ENCODE measurements at regions not wholly inside any gene's neighbourhood (a gene's known extent, or its start where the extent isn't known, plus 50 kb on each side); places are given as distances from the start of the nearest gene placed in this dataset.

DNA sequence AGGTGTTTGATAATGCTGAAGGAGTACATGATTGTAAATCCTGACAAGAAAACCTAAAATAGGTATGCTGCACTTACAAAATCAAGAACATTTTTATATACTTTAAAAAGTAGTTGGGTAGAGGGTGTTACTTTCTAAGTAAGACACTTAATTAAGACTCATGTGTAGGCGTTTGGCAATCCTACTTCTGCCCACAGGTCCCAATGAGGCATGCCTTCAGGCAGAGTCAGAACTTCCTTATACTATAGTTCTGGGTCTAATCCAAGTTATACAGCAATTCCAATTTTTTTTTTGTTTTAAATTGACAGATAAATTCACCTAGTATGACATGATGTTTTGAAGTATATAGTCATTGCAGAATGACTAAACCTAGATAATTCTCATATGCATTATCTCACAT lies 1188.5 kb upstream of the PHF14 start:
- no peaks in the 10 kb centered on the region for H3K9me2 ChIP-seq (ENCODE audit: insufficient read depth)
- no peaks in the 10 kb centered on the region for H3K4me1 ChIP-seq (ENCODE audit: control insufficient read depth in 1 of 2, insufficient read depth in 2 of 2, low read length in 2 of 2)
- peaks cover 4 to 5% of the 10 kb centered on the region in 2 experiments; a peak in 2 of 4 replicates for H3K9me3 ChIP-seq (ENCODE audit: control insufficient read depth in 1 of 2, insufficient read depth in 1 of 2, low read depth in 1 of 2, low read length in 2 of 2)
- no TSS peak for BruUV-seq (replicated peaks)
- H4K20me1 ChIP-seq (ENCODE audit: insufficient read depth), result no peaks in the 10 kb centered on the region
- no peak overlapping the region for H3K4me2 ChIP-seq (ENCODE audit: low read length)
- H3K9ac ChIP-seq (ENCODE audit: low read length), result no peak overlapping the region
- H3K36me3 ChIP-seq (ENCODE audit: control insufficient read depth in 1 of 2, insufficient read depth in 2 of 2, low read length in 2 of 2), result no peaks in the 10 kb centered on the region
- no peaks in the 10 kb centered on the region for H3K27me3 ChIP-seq (ENCODE audit: insufficient read depth, low read length)
- H2AFZ ChIP-seq (ENCODE audit: low read depth, low read length, poor library complexity, severe bottlenecking), result no peak overlapping the region
- DNase-seq (ENCODE audit: low read depth, low spot score), result no peak
- CTCF ChIA-PET, result no interaction called here
- intact Hi-C loops (cut with micrococcal nuclease), result no loop called here
- RAD21 ChIA-PET (ENCODE audit: low non-redundant PET in 1 of 2, low total read pairs in 2 of 2, uncharacterized antibody in 2 of 2, unreplicated experiment in 2 of 2), result no interaction called here
- TF ChIP-seq CEBPB (IDR thresholded peaks at IDR 0.05; ENCODE audit: low read depth), result no peak
- no peaks in the 10 kb centered on the region for H3K79me2 ChIP-seq (ENCODE audit: insufficient read depth, low read length)
- no peak overlapping the region for H3K27ac ChIP-seq (ENCODE audit: low read depth, low read length)
- POLR2A ChIA-PET, result no interaction called here
- ATAC-seq, result no peak
- H3K4me3 ChIP-seq (replicated peaks in 1 of 2; ENCODE audit: low read depth in 1 of 2, low read length in 2 of 2), result no peak overlapping the region

GRCh38 chr7:9796241-9796640 lies 1177.4 kb upstream of the PHF14 start:
- ATAC-seq, result no peak
- H4K20me1 ChIP-seq (ENCODE audit: insufficient read depth), result no peaks in the 10 kb centered on the region
- TF ChIP-seq TCF7L2 (IDR thresholded peaks at IDR 0.05; ENCODE audit: borderline replicate concordance, extremely low read depth, insufficient read depth, insufficient read length), result no peak
- no peaks in the 10 kb centered on the region for H3K27me3 ChIP-seq (ENCODE audit: insufficient read depth, low read length)
- RAD21 ChIA-PET (ENCODE audit: low non-redundant PET in 1 of 2, low total read pairs in 2 of 2, uncharacterized antibody in 2 of 2, unreplicated experiment in 2 of 2), result no interaction called here
- DNase-seq (ENCODE audit: low read depth, low spot score), result no peak
- POLR2A ChIA-PET, result no interaction called here
- no peak overlapping the region for H3K4me3 ChIP-seq (replicated peaks in 1 of 2; ENCODE audit: low read depth in 1 of 2, low read length in 2 of 2)
- peaks cover 3% of the 10 kb centered on the region in 2 experiments; a peak in 2 of 4 replicates for H3K9me3 ChIP-seq (ENCODE audit: control insufficient read depth in 1 of 2, insufficient read depth in 1 of 2, low read depth in 1 of 2, low read length in 2 of 2)
- intact Hi-C loops (cut with micrococcal nuclease), result no loop called here
- H3K9me2 ChIP-seq (ENCODE audit: insufficient read depth), result no peaks in the 10 kb centered on the region
- no peak overlapping the region for H3K4me2 ChIP-seq (ENCODE audit: low read length)
- H3K79me2 ChIP-seq (ENCODE audit: insufficient read depth, low read length), result no peaks in the 10 kb centered on the region
- no peaks in the 10 kb centered on the region for H3K4me1 ChIP-seq (ENCODE audit: control insufficient read depth in 1 of 2, insufficient read depth in 2 of 2, low read length in 2 of 2)
- H3K36me3 ChIP-seq (ENCODE audit: control insufficient read depth in 1 of 2, insufficient read depth in 2 of 2, low read length in 2 of 2), result no peaks in the 10 kb centered on the region
- no peak overlapping the region for H2AFZ ChIP-seq (ENCODE audit: low read depth, low read length, poor library complexity, severe bottlenecking)
- H3K27ac ChIP-seq (ENCODE audit: low read depth, low read length), result no peak overlapping the region
- no TSS peak for BruUV-seq (replicated peaks)
- H3K9ac ChIP-seq (ENCODE audit: low read length), result no peak overlapping the region
- CTCF ChIA-PET, result no interaction called here
